Activated CD4-positive, alpha-beta T cell treated with anti-CD3 and anti-CD28 coated beads, Interleukin-2, amount 50 U/mL, for 16 hours (primary cell): ENCODE measurements at regions not wholly inside any gene's neighbourhood (a gene's known extent, or its start where the extent isn't known, plus 50 kb on each side); places are given as distances from the start of the nearest gene placed in this dataset.
"Not testable (repeated sequence)": the region's sequence is repeated elsewhere in the genome, so short reads cannot be mapped to it uniquely, and the experiment has no call there.

ENCODE experiments used
- DNase-seq: peaks from one replicate; pipeline ENCODE4 v3.0.0-alpha.2; 2020

GRCh38 chr16:29232811-29233704, 173.5 kb downstream of the NPIPB11 start:
- DNase-seq = no peak

GRCh38 chr16:29232160-29232705, 174.3 kb downstream of the NPIPB11 start:
- DNase-seq = not testable (repeated sequence)

GRCh38 chr16:29231244-29231643, 175.3 kb downstream of the NPIPB11 start:
- DNase-seq = no peak

GRCh38 chr16:29230671-29231096, 175.8 kb downstream of the NPIPB11 start:
- no peak for DNase-seq

GRCh38 chr16:29230006-29230668, 176.4 kb downstream of the NPIPB11 start:
- DNase-seq = not testable (repeated sequence)

- not testable (repeated sequence) for DNase-seq
Observed at GRCh38 chr16:29229616-29230005, 176.9 kb downstream of the NPIPB11 start.

- DNase-seq = not testable (repeated sequence)
Observed at GRCh38 chr16:29228664-29229611, 177.6 kb downstream of the NPIPB11 start.

GRCh38 chr16:29227751-29228663, 178.5 kb downstream of the NPIPB11 start:
- DNase-seq = peak; percentile 51

GRCh38 chr16:29226782-29227181, 179.7 kb downstream of the NPIPB11 start:
- DNase-seq = no peak

- DNase-seq = not testable (repeated sequence)
Observed at GRCh38 chr16:29224675-29225074, 181.8 kb downstream of the NPIPB11 start.

GRCh38 chr16:29222615-29223014, 183.9 kb downstream of the NPIPB11 start:
- DNase-seq = not testable (repeated sequence)

GRCh38 chr16:29222008-29222407, 184.5 kb downstream of the NPIPB11 start:
- DNase-seq = not testable (repeated sequence)

GRCh38 chr16:29221281-29221955, 185.1 kb downstream of the NPIPB11 start:
- DNase-seq = not testable (repeated sequence)

- DNase-seq = not testable (repeated sequence)
Observed at GRCh38 chr16:29220647-29221191, 185.8 kb downstream of the NPIPB11 start.

GRCh38 chr16:29219966-29220646, 186.4 kb downstream of the NPIPB11 start:
- not testable (repeated sequence) for DNase-seq

GRCh38 chr16:29219562-29219961, 186.9 kb downstream of the NPIPB11 start:
- DNase-seq = not testable (repeated sequence)

GRCh38 chr16:29218649-29219048, 187.9 kb downstream of the NPIPB11 start:
- not testable (repeated sequence) for DNase-seq

GRCh38 chr16:29218171-29218570, 188.3 kb downstream of the NPIPB11 start:
- DNase-seq = not testable (repeated sequence)

- DNase-seq = not testable (repeated sequence)
Observed at GRCh38 chr16:29217752-29218126, 188.8 kb downstream of the NPIPB11 start.
